Ovary (tissue), 7 donors: ENCODE measurements at regions not wholly inside any gene's neighbourhood (a gene's known extent, or its start where the extent isn't known, plus 50 kb on each side); places are given as distances from the start of the nearest gene placed in this dataset.

Experiments used
- DNase-seq, 5 donors: peaks; one replicate each; pipeline ENCODE4 v3.0.0-alpha.2; 2019 to 2020
- H3K27ac ChIP-seq, 2 donors: fragments of 200-600 bp; one replicate each; pipeline versions ENCODE4 v1.5.1 to v1.8.0; 2019 to 2022
- H3K27me3 ChIP-seq: fragments of 200-600 bp; one replicate; pipeline ENCODE4 v1.8.0; 2022
- H3K36me3 ChIP-seq: fragments of 200-600 bp; sonication (generic); one replicate; pipeline ENCODE4 v1.5.1; 2019
- H3K4me1 ChIP-seq: one replicate; pipeline ENCODE4 v1.8.1; 2013; ENCODE audit warnings: mild to moderate bottlenecking, moderate library complexity; ENCODE audit not compliant: insufficient read depth
- H3K4me3 ChIP-seq: fragments of 200-600 bp; sonication (generic); one replicate; pipeline ENCODE4 v1.5.1; 2017
- H3K9me3 ChIP-seq, 2 donors: fragments of 200-600 bp in 1 of 2; sonication (generic) in 1 of 2; one replicate each; pipeline versions ENCODE4 v1.5.1 to v1.8.1; 2013 to 2019; ENCODE audit warnings: mild to moderate bottlenecking in 1 of 2, moderate library complexity in 1 of 2
- CTCF ChIP-seq, 3 donors: fragments of 450-650 bp in 2 of 3; fragments of 200-600 bp in 1 of 3; IDR thresholded peaks; one replicate each; pipeline versions ENCODE4 v1.5.1 to v1.8.0; 2016 to 2022; ENCODE audit warnings: antibody characterized with exemption in 3 of 3, mild to moderate bottlenecking in 1 of 3
- EP300 ChIP-seq: sonication (generic); formaldehyde crosslinking; IDR thresholded peaks from one replicate; pipeline ENCODE4 v1.6.1; 2017; ENCODE audit warnings: antibody characterized with exemption
- POLR2A ChIP-seq: fragments of 450-650 bp; IDR thresholded peaks from one replicate; pipeline ENCODE4 v1.6.1; 2017; ENCODE audit warnings: antibody characterized with exemption, mild to moderate bottlenecking, moderate library complexity
- WGBS, 3 donors: extraction: QIAGEN DNeasy Blood & Tissue Kit in 1 of 3; methylation state at CpG; one replicate each; pipeline versions ENCODE4 v1.1.5 to v1.1.7; 2013 to 2017; 5-methylcytosine and 5-hydroxymethylcytosine counted together
- intact Hi-C, 4 donors: fragments of 100-400 bp; cut with DNase I; formaldehyde crosslinking; loops; one replicate each; pipeline versions ENCODE4 v1.11.0 to v1.15.1; 2022 to 2023
- donor health status: DM: no; HTN: no; CAD: no; lungs with moderate emphysema.
- donor health status: DM: no; HTN: no; CAD: no.
- donor health status: Bipolar disorder and iron deficiency.
- donor health status: DM: no; HTN: no; CAD: no.
- donor health status: DM: yes; HTN: yes; CAD: no.

DNA sequence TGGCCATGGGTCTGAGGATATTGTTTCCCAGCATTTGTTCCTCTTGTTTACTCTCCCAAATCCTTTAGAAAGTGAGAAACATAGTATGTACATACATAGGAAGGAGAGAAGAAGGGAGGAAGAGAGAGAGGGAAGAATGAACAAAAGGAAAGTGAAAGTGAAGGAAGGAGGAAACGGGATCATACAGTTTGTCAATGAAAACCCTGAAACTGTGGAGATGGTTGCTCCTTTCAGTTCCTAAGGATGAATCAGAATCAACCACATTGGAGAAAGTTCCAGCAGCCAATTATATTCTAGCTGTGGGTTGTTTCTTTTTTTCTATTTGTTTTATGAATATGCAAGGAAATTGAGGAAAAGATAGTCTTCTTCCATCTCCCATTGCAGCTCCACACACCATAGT is 396.5 kb downstream of the MLLT3 start:
- no peak overlapping the region for H3K4me3 ChIP-seq
- TF ChIP-seq POLR2A = no peak
- TF ChIP-seq CTCF (IDR thresholded peaks at IDR 0.05) = no peak
- TF ChIP-seq EP300 = no peak
- H3K27ac ChIP-seq = no peak overlapping the region
- no peaks in the 10 kb centered on the region for H3K27me3 ChIP-seq
- no peaks in the 10 kb centered on the region for H3K36me3 ChIP-seq
- DNase-seq = no peak
- intact Hi-C loops = no loop called here
- H3K9me3 ChIP-seq = no peaks in the 10 kb centered on the region
- H3K4me1 ChIP-seq = peaks cover 9% of the 10 kb centered on the region
- WGBS, 3 donors = 53 to 75% (median 56%) methylated on average over 1 of the region's 1 CpG

- Histone ChIP-seq H3K36me3 (no peaks in the 10 kb centered on the region), H3K4me1 (peaks cover 9% of the 10 kb centered on the region), H3K4me3 (no peak overlapping the region), H3K9me3 (no peaks in the 10 kb centered on the region), H3K27ac (no peak overlapping the region), H3K27me3 (no peaks in the 10 kb centered on the region)
- TF ChIP-seq POLR2A (no peak), CTCF (IDR thresholded peaks at IDR 0.05) (no peak)
- intact Hi-C loops = no loop called here
- 41 to 68% (median 55%) methylated on average over 1 of the region's 1 CpG for WGBS, 3 donors
- no peak for DNase-seq
Measured at GRCh38 chr9:20224756-20225155, 397.5 kb downstream of the MLLT3 start.

DNA sequence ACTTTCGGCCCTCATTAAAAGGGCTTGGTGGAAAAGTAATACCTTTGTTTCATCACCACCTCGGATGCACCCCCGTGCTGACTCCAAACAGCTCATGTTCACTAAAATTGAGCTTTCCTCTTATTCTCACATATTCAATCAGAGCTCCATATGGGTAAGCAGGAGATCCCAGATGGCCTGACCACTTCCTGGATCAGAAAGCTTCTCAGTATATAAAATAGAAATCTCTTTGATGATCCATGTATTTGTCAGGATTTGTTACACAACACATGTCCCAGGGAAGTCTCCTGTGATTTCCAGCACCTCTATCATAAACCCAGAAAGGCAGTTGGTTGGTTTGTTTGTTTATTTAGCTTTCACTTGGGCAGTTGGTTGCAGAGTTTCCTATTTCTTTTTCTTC is 402.0 kb downstream of the MLLT3 start:
- no peak overlapping the region for H3K4me3 ChIP-seq
- no peaks in the 10 kb centered on the region for H3K4me1 ChIP-seq
- 84 to 86% (median 85%) methylated on average over 3 of the region's 3 CpGs for WGBS, 3 donors

GRCh38 chr9:20219437-20219836 is 402.9 kb downstream of the MLLT3 start:
- no peak for TF ChIP-seq CTCF (IDR thresholded peaks at IDR 0.05)
- TF ChIP-seq POLR2A = no peak
- TF ChIP-seq EP300 = no peak
- intact Hi-C loops = no loop called here
- no peak for DNase-seq
- 84 to 88% (median 87%) methylated on average over 5 of the region's 5 CpGs for WGBS, 3 donors
- Histone ChIP-seq H3K36me3 (no peaks in the 10 kb centered on the region), H3K9me3 (no peaks in the 10 kb centered on the region), H3K27ac (no peak overlapping the region), H3K4me3 (no peak overlapping the region), H3K4me1 (no peaks in the 10 kb centered on the region), H3K27me3 (no peaks in the 10 kb centered on the region)

More for the DNA sequence above, 402.0 kb downstream of the MLLT3 start:
- Histone ChIP-seq H3K9me3 (no peaks in the 10 kb centered on the region), H3K36me3 (no peaks in the 10 kb centered on the region), H3K27me3 (no peaks in the 10 kb centered on the region), H3K27ac (no peak overlapping the region)
- DNase-seq = no peak
- intact Hi-C loops = no loop called here
- no peak for TF ChIP-seq EP300
- no peak for TF ChIP-seq POLR2A
- no peak for TF ChIP-seq CTCF (IDR thresholded peaks at IDR 0.05)

- 74 to 92% (median 74%) methylated on average over 3 of the region's 3 CpGs for WGBS, 3 donors
Measured at GRCh38 chr9:20217596-20217995, 404.7 kb downstream of the MLLT3 start.

More at GRCh38 chr9:20217596-20217995, 404.7 kb downstream of the MLLT3 start:
- H3K27ac ChIP-seq = no peak overlapping the region
- no peaks in the 10 kb centered on the region for H3K36me3 ChIP-seq
- no peak for DNase-seq
- intact Hi-C loops = no loop called here
- no peaks in the 10 kb centered on the region for H3K9me3 ChIP-seq
- no peaks in the 10 kb centered on the region for H3K4me1 ChIP-seq
- H3K27me3 ChIP-seq = no peaks in the 10 kb centered on the region
- no peak overlapping the region for H3K4me3 ChIP-seq
- TF ChIP-seq EP300 (no peak), CTCF (IDR thresholded peaks at IDR 0.05) (no peak), POLR2A (no peak)
